H54 (cell line): ENCODE measurements at regions not wholly inside any gene's neighbourhood (a gene's known extent, or its start where the extent isn't known, plus 50 kb on each side); places are given as distances from the start of the nearest gene placed in this dataset.

Experiments used
- DNase-seq: peaks from one replicate; pipeline ENCODE4 v3.0.0; 2011; ENCODE audit warnings: low spot score, mixed read lengths; ENCODE audit not compliant: insufficient read length
- FAIRE-seq: peaks from 3 replicates; lab custom pipeline; 2011; peaks lifted over from hg19 to GRCh38; lab: Jason Lieb, UNC
- POLR2A ChIP-seq: IDR thresholded peaks from 2 replicates; pipeline ENCODE4 v1.6.1; 2011; ENCODE audit warnings: low read depth, mild to moderate bottlenecking, low read length

- FAIRE-seq, result no peak
- TF ChIP-seq POLR2A, result no peak
- no peak for DNase-seq
These were observed 527.3 kb downstream of the MTRR start for GRCh38 chr5:8396246-8396645.

- TF ChIP-seq POLR2A, result no peak
- FAIRE-seq (no peak), DNase-seq (no peak)
These were observed 527.8 kb downstream of the MTRR start for GRCh38 chr5:8396756-8397155.

- no peak for TF ChIP-seq POLR2A
- DNase-seq (no peak), FAIRE-seq (no peak)
These were observed 530.5 kb downstream of the MTRR start for GRCh38 chr5:8399471-8399870.

- TF ChIP-seq POLR2A, result no peak
- no peak for FAIRE-seq
- DNase-seq, result no peak
These were observed 539.3 kb downstream of the MTRR start for GRCh38 chr5:8408258-8408657.

GRCh38 chr5:8410618-8411017 lies 541.7 kb downstream of the MTRR start:
- DNase-seq, result no peak
- TF ChIP-seq POLR2A, result no peak
- no peak for FAIRE-seq

- FAIRE-seq (no peak), DNase-seq (no peak)
- no peak for TF ChIP-seq POLR2A
These were observed 545.0 kb downstream of the MTRR start for GRCh38 chr5:8413975-8414374.

GRCh38 chr5:8417316-8418048 lies 548.5 kb downstream of the MTRR start:
- TF ChIP-seq POLR2A, result no peak
- FAIRE-seq (no peak), DNase-seq (no peak)

GRCh38 chr5:8418049-8418426 lies 549.1 kb downstream of the MTRR start:
- FAIRE-seq (no peak), DNase-seq (no peak)
- no peak for TF ChIP-seq POLR2A

- no peak for FAIRE-seq
- TF ChIP-seq POLR2A, result no peak
- DNase-seq, result no peak
These were observed 561.1 kb downstream of the MTRR start for GRCh38 chr5:8429778-8430758.

GRCh38 chr5:8434501-8434900 lies 565.6 kb downstream of the MTRR start:
- DNase-seq (no peak), FAIRE-seq (no peak)
- no peak for TF ChIP-seq POLR2A

GRCh38 chr5:8436924-8437323 lies 568.0 kb downstream of the MTRR start:
- FAIRE-seq (no peak), DNase-seq (no peak)
- TF ChIP-seq POLR2A, result no peak

GRCh38 chr5:8445139-8445538 lies 576.2 kb downstream of the MTRR start:
- FAIRE-seq, result no peak
- no peak for DNase-seq
- TF ChIP-seq POLR2A, result no peak

GRCh38 chr5:8446179-8446578 lies 577.2 kb downstream of the MTRR start:
- FAIRE-seq (no peak), DNase-seq (no peak)
- TF ChIP-seq POLR2A, result no peak

GRCh38 chr5:8456846-8457186 lies 587.9 kb downstream of the MTRR start:
- FAIRE-seq (no peak), DNase-seq (no peak)
- TF ChIP-seq POLR2A, result no peak
